GM12873 (cell line): ENCODE measurements at regions not wholly inside any gene's neighbourhood (a gene's known extent, or its start where the extent isn't known, plus 50 kb on each side); places are given as distances from the start of the nearest gene placed in this dataset.

Source experiments
- TF ChIP-seq, protein P1 (sequence below): IDR thresholded peaks from 2 replicates; pipeline ENCODE4 v1.5.1; 2012; ENCODE audit warnings: low read depth, mild to moderate bottlenecking, moderate library complexity, low read length, control low read depth; ENCODE audit not compliant: insufficient read depth; ENCODE audit errors: missing control alignments

DNA sequence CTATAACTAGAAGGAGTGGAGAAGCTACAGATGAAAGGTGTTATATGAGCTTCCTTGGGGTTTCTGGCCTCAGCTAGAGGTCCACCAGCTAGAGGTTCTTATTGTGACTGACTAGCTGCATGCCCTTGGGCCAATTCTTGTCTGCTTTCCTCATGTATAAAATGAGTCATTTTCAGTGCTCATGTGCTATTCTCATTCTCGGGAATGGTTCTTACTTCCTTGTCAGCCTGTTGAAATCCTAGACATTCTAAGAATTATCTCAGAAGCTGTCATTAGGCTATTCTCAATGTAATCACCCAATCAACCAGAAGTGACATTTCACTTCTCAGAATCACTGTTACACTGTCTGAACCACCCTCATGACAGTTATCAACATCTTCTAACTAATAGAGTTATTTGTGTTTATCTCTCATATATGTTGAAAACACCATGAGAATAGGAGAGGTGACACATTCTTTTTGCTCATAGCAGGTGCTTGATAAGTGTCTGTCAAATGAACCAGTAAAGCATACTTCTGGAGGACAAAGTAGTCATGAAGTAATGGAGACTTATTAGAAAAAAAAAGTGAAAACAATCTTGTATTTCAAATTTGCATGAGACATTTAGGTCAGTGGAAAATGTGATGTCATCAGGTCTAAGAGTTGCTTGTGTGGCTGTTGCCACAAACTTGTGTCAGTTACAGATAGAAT is 122.8 kb upstream of the IVNS1ABP start:
- TF ChIP-seq, protein P1, sequence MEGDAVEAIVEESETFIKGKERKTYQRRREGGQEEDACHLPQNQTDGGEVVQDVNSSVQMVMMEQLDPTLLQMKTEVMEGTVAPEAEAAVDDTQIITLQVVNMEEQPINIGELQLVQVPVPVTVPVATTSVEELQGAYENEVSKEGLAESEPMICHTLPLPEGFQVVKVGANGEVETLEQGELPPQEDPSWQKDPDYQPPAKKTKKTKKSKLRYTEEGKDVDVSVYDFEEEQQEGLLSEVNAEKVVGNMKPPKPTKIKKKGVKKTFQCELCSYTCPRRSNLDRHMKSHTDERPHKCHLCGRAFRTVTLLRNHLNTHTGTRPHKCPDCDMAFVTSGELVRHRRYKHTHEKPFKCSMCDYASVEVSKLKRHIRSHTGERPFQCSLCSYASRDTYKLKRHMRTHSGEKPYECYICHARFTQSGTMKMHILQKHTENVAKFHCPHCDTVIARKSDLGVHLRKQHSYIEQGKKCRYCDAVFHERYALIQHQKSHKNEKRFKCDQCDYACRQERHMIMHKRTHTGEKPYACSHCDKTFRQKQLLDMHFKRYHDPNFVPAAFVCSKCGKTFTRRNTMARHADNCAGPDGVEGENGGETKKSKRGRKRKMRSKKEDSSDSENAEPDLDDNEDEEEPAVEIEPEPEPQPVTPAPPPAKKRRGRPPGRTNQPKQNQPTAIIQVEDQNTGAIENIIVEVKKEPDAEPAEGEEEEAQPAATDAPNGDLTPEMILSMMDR: no peak

DNA sequence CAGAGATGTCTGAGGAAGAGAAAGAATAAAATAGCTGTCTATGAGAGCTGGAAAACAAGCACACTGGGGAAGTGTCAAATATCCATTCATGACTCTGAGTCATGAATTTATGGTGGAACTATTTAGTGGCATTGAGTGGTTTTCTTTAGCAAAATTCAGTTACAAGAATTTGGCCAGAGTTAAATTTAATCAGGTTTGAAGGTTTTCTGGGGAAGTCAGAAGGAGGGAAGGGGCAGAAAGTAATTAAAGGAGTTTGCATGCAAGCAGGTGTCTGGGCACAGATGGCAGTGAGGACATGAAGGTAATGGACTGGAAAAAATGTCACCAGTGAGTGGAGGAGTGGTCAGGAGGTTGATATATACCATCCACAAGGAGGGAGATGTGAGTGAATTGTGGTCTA is 121.9 kb upstream of the IVNS1ABP start:
- TF ChIP-seq, protein P1: no peak

DNA sequence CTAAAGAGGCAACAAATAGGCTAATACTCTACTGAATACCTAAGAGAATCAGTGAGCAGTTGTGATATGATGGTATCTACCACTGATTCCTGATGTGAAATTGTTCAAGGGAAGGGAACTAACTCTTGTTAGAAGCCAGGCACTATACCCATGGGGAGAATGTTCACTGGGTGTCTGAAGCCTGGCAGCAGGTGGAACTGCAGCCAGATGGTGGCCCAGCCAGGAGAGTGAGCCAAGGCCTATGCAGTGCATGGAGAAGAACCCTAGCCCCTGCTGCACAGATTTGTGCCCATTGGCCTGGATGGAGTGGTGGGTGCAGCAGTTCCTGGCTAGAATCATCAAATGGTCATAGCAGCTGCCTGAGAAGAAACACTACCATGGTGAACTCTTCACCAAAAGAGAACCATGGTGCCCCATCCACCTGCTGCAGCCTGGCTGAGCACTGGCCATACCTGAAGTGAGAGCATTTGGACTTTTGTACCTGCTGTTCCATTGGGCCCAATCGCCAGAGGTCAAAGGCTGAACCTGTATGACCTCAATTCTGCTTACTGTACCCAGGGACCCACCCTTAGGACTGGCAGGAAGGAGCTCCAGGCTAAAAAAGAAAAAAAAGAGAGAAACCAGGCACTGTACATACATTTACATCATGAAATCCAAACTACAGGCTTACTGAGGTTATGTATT is 118.8 kb upstream of the IVNS1ABP start:
- TF ChIP-seq, protein P1: no peak

DNA sequence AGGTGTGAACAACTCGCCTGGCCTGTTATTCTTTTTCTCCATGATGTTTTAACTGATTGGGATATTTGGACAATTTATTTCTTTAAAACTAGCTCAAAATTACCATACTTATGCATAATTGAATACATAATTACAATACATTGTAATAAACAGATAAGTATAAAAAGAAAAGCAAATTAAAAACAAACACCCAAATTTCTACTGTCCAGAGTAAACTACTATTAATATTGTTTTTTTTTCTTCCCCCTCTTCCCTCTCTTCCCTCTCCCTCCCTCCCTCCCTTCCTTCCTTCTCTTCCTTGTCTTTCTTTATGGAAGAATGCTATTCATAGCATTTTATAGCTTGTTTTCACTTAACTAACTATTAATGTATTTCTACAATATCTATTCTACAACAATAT is 117.7 kb upstream of the IVNS1ABP start:
- TF ChIP-seq, protein P1: no peak

DNA sequence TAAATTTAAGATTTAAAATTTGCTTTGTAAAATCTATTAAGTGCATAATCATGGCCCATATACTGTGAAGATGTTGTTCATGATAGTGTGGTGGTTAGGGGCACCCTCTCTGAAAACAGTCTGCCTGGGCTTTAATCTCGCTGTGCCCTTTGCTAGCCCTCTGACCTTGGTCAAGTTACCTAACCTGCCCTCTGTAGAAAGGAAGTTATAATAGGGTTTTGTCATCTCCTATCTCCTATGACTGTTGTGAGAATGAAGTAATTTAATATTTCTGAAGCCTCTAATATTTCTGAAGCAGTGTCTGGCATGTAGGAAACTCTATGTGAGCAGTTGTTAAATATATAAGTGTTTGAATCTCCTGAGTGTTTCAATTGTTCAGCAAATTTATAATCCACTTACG is 116.6 kb upstream of the IVNS1ABP start:
- TF ChIP-seq, protein P1: no peak

DNA sequence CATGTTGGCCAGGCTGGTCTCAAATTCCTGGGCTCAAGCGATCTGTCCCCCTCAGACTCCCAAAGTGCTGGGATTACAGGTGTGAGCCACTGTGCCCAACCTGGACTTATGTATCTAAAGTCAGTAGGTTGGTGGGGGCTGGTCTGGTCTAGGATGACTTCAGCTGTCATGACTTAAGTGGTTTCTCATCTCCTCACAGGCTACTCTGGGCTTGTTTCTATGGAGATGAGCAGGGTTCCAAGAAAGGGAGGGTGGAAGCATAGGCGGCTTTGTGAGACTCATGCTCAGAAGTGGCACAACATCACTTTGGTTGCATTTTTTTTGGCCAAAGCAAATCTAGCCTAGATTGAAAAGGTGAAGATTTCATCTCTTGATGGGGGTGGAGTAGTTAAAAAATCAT is 115.9 kb upstream of the IVNS1ABP start:
- TF ChIP-seq, protein P1: no peak

DNA sequence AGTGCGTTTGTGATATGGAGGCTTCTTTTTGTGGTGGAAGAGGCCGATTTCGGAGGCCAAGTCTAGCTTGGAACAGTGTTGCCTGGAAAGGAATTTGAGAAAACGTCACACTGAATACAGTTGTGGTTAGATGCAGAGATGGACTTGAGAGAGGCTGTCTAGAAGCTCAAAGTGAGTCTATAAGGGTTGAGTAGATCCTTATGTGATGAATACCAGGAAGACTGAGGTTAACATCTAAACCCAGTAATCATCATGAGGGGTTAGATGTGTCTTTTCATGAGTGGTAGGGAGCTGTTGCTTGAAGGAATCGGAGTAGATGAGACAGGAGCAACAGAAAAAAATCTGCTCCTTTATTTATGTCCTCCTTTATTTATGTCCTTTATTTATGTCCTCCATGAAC is 114.6 kb upstream of the IVNS1ABP start:
- TF ChIP-seq, protein P1: no peak
